ENCODE measurements at regions not wholly inside any gene's neighbourhood (a gene's known extent, or its start where the extent isn't known, plus 50 kb on each side); places are given as distances from the start of the nearest gene placed in this dataset.

- no peak overlapping the region for H2AFZ ChIP-seq (ENCODE audit: low read length)
- no peaks in the 10 kb centered on the region for H3K79me2 ChIP-seq (ENCODE audit: insufficient read depth, low read length)
- no peaks in the 10 kb centered on the region for H3K9me2 ChIP-seq (replicated peaks; ENCODE audit: low read depth, low read length)
- no peaks in the 10 kb centered on the region; the same call in 1 of the 2 replicates for H3K9me3 ChIP-seq (ENCODE audit: insufficient read depth, low read depth, low read length)
- TF ChIP-seq EZH2phosphoT487 (IDR thresholded peaks at IDR 0.05; ENCODE audit: borderline replicate concordance) (no peak), CTCF (conservative IDR thresholded peaks at IDR 0.05; ENCODE audit: low read length) (no peak)
- H4K20me1 ChIP-seq (ENCODE audit: insufficient read depth, low read length, poor library complexity, severe bottlenecking), result no peaks in the 10 kb centered on the region
- no peaks in the 10 kb centered on the region for H3K4me1 ChIP-seq (ENCODE audit: insufficient read depth, low read length, poor library complexity, severe bottlenecking)
- no peaks in the 10 kb centered on the region for H3K36me3 ChIP-seq (ENCODE audit: insufficient read depth, low read length)
- H3K4me3 ChIP-seq (ENCODE audit: low read length, poor library complexity, severe bottlenecking), result no peak overlapping the region
- no peaks in the 10 kb centered on the region for H3K27me3 ChIP-seq (ENCODE audit: insufficient read depth, low read length, poor library complexity, severe bottlenecking)
- no peak overlapping the region for H3K9ac ChIP-seq (ENCODE audit: low read depth, low read length, poor library complexity, severe bottlenecking)
- no peaks in the 10 kb centered on the region for H3F3A ChIP-seq (ENCODE audit: low read depth)
- H3K4me2 ChIP-seq (ENCODE audit: low read depth, low read length, poor library complexity, severe bottlenecking), result no peak overlapping the region
These were observed 533.4 kb downstream of the TCERG1L start for GRCh38 chr10:130778166-130778545.

GRCh38 chr10:130780763-130781162 lies 530.8 kb downstream of the TCERG1L start:
- no peak overlapping the region for H3K4me3 ChIP-seq (ENCODE audit: low read length, poor library complexity, severe bottlenecking)
- no peaks in the 10 kb centered on the region; the same call in 1 of the 2 replicates for H3K9me3 ChIP-seq (ENCODE audit: insufficient read depth, low read depth, low read length)
- no peaks in the 10 kb centered on the region for H3F3A ChIP-seq (ENCODE audit: low read depth)
- H3K9me2 ChIP-seq (replicated peaks; ENCODE audit: low read depth, low read length), result no peaks in the 10 kb centered on the region
- no peaks in the 10 kb centered on the region for H3K27me3 ChIP-seq (ENCODE audit: insufficient read depth, low read length, poor library complexity, severe bottlenecking)
- H3K9ac ChIP-seq (ENCODE audit: low read depth, low read length, poor library complexity, severe bottlenecking), result no peak overlapping the region
- no peaks in the 10 kb centered on the region for H3K36me3 ChIP-seq (ENCODE audit: insufficient read depth, low read length)
- H4K20me1 ChIP-seq (ENCODE audit: insufficient read depth, low read length, poor library complexity, severe bottlenecking), result no peaks in the 10 kb centered on the region
- TF ChIP-seq EZH2phosphoT487 (IDR thresholded peaks at IDR 0.05; ENCODE audit: borderline replicate concordance), result no peak
- no peak for TF ChIP-seq CTCF (conservative IDR thresholded peaks at IDR 0.05; ENCODE audit: low read length)
- no peak overlapping the region for H3K4me2 ChIP-seq (ENCODE audit: low read depth, low read length, poor library complexity, severe bottlenecking)
- no peak overlapping the region for H2AFZ ChIP-seq (ENCODE audit: low read length)
- no peaks in the 10 kb centered on the region for H3K4me1 ChIP-seq (ENCODE audit: insufficient read depth, low read length, poor library complexity, severe bottlenecking)
- H3K79me2 ChIP-seq (ENCODE audit: insufficient read depth, low read length), result no peaks in the 10 kb centered on the region

- no peaks in the 10 kb centered on the region for H3F3A ChIP-seq (ENCODE audit: low read depth)
- H3K9ac ChIP-seq (ENCODE audit: low read depth, low read length, poor library complexity, severe bottlenecking), result no peak overlapping the region
- H3K27me3 ChIP-seq (ENCODE audit: insufficient read depth, low read length, poor library complexity, severe bottlenecking), result no peaks in the 10 kb centered on the region
- no peaks in the 10 kb centered on the region for H3K9me2 ChIP-seq (replicated peaks; ENCODE audit: low read depth, low read length)
- H3K4me3 ChIP-seq (ENCODE audit: low read length, poor library complexity, severe bottlenecking), result no peak overlapping the region
- TF ChIP-seq EZH2phosphoT487 (IDR thresholded peaks at IDR 0.05; ENCODE audit: borderline replicate concordance), result no peak
- TF ChIP-seq CTCF (conservative IDR thresholded peaks at IDR 0.05; ENCODE audit: low read length), result no peak
- H3K4me2 ChIP-seq (ENCODE audit: low read depth, low read length, poor library complexity, severe bottlenecking), result no peak overlapping the region
- no peaks in the 10 kb centered on the region for H3K4me1 ChIP-seq (ENCODE audit: insufficient read depth, low read length, poor library complexity, severe bottlenecking)
- H3K79me2 ChIP-seq (ENCODE audit: insufficient read depth, low read length), result no peaks in the 10 kb centered on the region
- H2AFZ ChIP-seq (ENCODE audit: low read length), result no peak overlapping the region
- H3K9me3 ChIP-seq (ENCODE audit: insufficient read depth, low read depth, low read length), result no peaks in the 10 kb centered on the region; the same call in 1 of the 2 replicates
- no peaks in the 10 kb centered on the region for H3K36me3 ChIP-seq (ENCODE audit: insufficient read depth, low read length)
- H4K20me1 ChIP-seq (ENCODE audit: insufficient read depth, low read length, poor library complexity, severe bottlenecking), result no peaks in the 10 kb centered on the region
These were observed 530.3 kb downstream of the TCERG1L start for GRCh38 chr10:130781206-130781605.
